ENCODE measurements at regions not wholly inside any gene's neighbourhood (a gene's known extent, or its start where the extent isn't known, plus 50 kb on each side); places are given as distances from the start of the nearest gene placed in this dataset.

DNA sequence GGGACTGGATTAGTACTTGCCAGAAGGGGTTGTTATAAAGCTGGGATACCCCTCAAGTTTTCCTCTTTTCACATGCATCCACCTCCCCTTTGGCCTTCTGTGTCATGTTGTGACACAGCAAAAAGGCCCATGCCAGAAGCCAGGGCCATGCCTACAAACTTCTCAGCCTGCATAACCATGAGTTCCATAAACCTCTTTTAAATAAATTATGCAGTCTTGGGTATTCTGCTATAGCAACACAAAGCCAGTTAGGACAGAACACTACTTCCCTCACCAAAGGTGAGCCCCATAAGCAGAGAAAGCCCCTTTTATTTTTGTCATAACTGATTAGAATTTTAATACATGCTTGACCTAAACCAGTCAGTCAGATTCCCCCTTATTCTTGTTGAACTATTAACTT is 801.3 kb downstream of the DNAH5 start:
- TF ChIP-seq ZNF274 (IDR thresholded peaks at IDR 0.05; ENCODE audit: low read depth, low read length) (no peak), YY1 (IDR thresholded peaks at IDR 0.05; ENCODE audit: insufficient read depth, insufficient read length) (no peak), SUZ12 (IDR thresholded peaks at IDR 0.05; ENCODE audit: extremely low read depth, insufficient read depth, insufficient read length) (no peak)

Data from NT2/D1 (cell line).